ENCODE measurements at regions not wholly inside any gene's neighbourhood (a gene's known extent, or its start where the extent isn't known, plus 50 kb on each side); places are given as distances from the start of the nearest gene placed in this dataset.

GRCh38 chr20:17858450-17859001 lies 110.1 kb downstream of the SNX5 start:
- DNase-seq = no peak

DNA sequence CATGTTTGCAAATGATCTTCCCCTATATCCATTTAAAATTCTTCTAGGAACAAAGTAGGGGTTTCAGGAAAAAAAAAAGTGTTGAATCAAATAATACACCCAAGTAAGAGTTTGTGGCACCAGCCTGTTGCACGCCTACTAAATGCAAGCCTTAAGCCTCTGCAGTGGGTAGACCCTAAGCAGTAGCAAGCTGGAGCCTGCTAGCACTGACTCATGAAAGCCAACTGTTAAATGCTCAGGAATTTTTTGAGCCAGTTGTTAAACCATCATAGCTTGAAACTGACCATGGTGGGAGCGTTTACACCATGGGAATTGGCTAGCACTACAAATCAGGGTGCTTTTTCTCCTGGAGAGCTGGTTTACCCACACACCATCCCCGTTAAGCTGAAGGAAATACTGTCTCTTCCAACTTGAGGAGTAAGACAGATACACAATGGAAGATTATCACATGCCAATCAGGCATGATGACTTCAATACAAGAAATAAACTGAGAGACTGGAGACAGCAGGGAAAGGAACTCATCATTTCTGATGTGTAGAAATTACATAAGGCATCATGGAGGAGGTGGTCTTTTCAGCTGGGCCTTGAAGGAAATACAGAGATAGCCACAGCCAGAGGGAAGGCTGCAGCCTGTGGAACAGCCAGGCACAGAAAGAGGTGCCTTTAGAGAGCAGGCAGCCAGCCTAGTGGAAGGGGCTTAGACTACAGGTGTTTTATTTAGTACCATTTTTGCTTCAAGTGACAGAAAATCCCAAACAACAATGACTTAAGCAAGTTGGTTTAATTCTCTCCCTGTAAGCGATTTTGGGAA lies 110.8 kb downstream of the SNX5 start:
- DNase-seq = no peak

DNA sequence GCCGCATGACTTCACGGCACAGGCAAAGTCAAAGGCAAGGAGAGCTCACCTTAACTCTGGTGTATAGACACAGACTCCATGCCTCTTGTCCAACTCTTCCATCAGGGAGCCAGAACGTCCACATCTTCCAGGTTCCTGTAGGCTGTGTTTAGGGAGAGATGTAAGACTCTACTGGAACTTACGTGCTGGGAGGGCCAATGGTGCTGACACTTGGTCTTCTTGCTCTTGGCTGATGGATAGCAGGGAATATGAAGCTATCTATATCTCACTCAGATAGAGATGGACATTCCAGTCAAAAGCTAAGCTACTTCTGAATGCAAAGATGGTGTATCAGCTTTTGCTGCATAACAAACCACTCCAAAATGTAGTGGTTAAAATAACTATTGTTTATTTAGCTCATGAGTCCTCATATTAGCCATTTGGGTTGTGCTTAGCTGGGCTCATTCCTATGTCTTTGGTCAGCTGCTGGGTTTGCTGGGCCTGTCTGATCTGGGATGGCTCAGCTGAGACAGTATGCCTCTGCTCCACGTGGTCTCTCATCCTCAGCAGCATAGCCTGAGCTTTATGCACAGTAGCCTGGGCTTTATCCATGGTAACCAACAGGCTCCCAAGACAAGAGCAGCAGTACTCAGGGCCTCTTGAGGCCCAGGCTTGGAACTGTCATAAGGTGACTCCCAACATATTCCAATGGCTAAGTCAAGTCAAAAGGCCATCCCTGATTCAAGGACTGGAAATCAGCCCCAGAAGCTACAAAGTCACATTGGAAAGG lies 111.6 kb downstream of the SNX5 start:
- DNase-seq = no peak

GRCh38 chr20:17856024-17856564 lies 112.5 kb downstream of the SNX5 start:
- DNase-seq = no peak

- DNase-seq = no peak
Observed at GRCh38 chr20:17854307-17854903, 114.2 kb downstream of the SNX5 start.

GRCh38 chr20:17852323-17852722 lies 116.3 kb downstream of the SNX5 start:
- DNase-seq = no peak

- DNase-seq = no peak
Observed at GRCh38 chr20:17850684-17851026, 117.9 kb downstream of the SNX5 start.

DNA sequence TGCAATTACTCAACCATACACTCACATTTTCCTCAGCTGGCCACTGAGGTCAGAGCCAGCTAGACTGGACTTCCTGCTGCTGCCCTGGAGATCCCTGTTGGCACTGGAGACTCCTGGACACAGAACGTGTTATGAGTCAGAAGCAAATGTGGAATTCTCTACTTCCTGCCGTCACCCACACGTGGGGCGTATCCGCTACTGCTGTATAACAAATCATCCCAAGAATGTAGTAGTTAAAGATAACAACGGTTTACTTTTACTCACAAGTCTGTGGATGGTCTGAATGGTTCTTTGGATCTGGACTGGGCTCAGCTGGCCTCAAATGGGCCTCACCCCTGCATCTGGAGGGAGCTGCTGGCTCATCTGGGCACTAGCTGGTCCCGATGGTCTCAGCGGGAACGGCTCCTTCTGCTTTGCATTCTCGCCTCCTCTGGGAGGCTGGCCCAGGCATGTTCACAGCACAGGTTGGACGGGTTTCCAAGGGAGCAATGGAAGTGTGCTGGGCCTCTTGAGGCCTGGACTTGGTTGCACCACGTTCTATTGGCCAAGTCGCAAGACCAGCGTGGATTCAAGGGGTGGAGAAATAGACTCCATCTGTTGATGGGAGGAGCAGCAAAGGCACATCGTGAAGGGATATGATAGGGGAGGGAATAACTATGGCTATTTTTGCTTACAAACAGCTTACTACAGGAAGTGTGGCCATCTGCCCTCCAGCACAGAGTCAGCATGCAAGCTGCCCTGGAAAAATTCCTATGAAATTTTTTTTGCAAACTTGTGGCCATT lies 118.5 kb downstream of the SNX5 start:
- DNase-seq = no peak

DNA sequence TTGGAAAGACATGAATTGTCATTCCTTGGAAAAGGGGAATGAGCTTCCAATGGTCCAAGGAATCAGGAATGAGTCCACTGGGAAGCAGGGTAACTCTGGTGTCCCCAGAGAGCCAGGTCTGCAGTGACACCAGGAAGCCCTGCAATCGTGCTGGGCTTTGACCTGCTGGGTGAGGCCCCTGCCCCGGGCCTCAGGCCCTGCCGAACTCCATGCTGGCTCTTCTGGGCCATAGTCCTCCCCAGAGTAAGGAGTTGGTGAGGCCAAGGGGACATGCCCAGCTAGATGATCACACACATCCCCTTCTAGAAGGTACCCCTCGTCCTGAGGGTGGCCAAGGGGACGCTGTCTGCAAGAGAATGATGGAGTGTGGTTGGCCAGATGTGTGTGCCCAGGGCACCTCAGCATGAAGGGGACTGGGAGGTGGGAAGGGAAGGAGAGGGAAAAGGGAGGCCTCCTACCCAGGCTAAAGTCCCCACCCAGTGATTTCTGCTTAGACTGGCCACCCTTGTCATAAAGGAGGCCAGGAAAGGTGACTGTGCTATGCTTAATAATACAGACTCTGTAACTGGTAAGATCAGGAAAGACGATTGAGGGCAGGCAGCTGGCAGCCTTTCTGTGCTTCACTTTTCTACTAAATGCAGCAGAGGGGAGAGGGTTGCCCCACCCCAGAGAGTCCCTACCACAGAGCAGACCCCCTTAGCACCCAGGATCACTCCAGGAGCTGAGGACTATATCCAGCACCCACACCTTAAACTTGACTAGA lies 119.3 kb downstream of the SNX5 start:
- no peak for DNase-seq

GRCh38 chr20:17848249-17849048 lies 120.1 kb downstream of the SNX5 start:
- DNase-seq = no peak

DNA sequence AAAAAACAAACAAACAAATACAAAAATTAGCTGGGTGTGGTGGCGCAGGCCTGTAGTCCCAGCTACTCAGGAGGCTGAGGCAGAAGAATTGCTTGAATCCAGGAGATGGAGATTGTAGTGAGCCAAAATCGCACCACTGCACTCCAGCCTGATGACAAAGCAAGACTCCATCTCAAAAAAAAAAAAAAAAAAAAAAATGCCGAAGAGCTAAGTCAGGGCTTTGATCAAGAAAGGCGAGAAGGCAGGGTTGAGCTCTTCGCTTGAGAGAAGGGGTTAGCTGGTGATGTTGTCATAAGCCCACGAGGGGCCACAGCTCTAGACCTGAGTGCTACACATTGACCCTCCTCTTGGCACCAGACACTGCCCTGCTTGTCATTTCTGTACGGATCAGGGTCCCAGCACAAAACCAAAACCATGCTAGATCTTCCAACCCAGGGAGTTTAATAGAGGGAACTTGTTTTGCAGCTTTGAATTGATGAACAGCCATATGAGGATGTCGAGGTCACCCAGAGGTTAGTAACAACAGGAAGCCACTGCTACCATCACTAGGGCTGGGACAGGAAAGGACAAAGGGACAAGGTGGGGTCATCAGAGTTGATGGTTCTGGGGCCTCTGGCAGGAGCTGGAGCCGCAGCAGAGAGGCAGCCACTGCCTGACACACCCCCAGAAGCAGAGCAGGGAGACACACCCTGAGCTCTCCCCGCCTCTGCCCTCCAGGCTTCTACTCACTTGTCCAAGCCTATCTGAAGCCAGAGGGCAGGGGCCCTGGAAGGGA lies 122.7 kb downstream of the SNX5 start:
- no peak for DNase-seq

GRCh38 chr20:17844549-17845298 lies 123.9 kb downstream of the SNX5 start:
- no peak for DNase-seq

DNA sequence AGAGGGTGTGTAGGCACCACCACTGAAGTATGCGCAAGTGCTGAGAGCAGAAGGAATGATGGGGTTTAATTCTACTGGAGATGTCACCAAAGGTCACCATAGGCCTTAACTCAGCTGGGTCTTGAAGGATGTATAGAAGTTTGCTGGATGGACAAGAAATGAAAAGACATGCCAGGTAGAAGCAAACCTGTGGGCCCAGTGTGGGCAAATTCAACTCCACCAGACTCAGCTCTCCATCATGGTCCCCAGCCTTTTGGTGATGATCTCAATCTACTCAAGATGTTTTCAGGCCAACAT lies 124.5 kb downstream of the SNX5 start:
- DNase-seq = no peak

DNA sequence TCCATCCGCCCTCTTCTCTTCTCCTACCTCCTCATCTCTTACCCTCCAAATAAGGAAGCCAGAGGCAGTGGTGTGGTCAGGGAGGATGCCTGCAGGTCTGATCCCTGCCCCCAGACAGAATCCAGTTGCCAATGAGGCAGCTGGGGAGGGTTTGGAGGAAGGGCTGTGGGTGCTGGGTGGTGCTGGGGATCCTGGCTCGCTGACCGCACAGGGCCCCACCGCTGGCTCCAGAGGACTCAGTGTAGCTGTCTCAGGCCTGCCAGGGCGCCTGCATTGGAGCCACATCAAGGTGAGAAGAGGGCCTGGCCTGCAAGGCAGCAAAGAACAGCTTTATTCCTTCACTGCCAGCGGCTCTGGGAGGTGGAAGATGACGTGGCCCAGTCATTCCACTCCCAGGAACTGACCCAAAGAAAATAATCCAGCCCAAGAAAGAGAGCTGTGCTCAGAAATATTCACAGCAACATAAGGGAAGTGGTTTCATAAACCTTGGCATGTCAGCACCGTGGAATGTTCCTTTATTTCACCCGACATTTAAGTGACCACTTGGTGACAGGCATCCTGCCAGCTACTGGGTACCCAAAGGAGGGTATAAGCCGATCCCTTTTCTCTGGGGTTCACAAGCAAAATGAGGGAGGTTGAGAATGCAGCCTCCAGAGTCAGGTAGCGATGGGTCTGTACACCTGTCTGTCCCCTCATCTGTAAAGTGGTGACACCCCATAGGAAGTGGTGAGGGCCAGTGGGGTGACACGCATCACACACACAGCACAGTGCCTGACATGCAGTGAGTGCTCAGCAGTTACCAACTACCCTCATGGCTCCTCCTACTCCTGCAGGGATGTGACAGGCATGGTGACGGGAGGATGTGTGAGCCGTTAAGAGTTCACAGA lies 125.1 kb downstream of the SNX5 start:
- DNase-seq = no peak

DNA sequence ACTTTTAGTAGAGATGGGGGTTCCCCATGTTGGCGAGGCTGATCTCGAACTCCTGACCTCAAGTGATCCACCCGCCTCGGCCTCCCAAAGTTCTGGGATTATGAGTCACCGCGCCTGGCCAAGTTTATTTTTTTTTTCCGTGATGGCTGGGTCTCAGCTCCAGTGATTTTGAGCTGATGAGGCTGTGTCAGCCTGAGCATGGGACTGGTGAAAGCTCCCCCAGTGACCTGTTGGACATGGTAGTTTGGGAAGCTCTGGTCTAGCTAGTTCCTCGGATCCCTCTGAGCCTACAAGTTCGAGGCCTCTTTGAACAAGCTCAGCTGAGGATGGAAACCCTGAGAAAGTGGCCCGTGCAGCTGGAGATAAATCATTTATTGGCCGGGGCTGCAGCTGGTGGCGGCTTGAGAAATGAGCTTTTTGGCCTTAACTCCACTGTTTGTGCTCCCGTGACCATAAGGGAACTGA lies 126.8 kb downstream of the SNX5 start:
- no peak for DNase-seq

DNA sequence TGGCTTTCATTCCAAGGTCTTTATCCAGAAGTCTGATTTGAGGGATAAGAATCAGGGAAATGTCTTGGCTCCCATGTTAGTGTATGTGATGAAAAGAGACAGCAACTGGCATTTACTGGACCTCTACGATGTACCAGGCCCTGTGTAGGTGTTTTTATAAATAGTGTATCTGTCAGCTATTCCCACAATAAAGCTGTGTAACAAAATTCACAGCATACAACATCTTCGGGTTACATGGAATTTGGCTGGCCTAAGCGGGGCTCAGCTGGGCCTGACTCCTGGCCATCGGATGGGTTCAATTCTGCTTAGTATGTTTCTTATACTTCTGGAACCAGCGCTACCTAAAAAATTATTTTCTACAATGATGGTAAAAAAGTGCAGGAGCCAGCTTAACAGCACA lies 128.2 kb downstream of the SNX5 start:
- no peak for DNase-seq

GRCh38 chr20:17838921-17839320 lies 129.7 kb downstream of the SNX5 start:
- DNase-seq = no peak

- no peak for DNase-seq
Observed at GRCh38 chr20:17837179-17837578, 131.4 kb downstream of the SNX5 start.

Data from right kidney (tissue), 1 donor.